ENCODE measurements at regions not wholly inside any gene's neighbourhood (a gene's known extent, or its start where the extent isn't known, plus 50 kb on each side); places are given as distances from the start of the nearest gene placed in this dataset.

DNA sequence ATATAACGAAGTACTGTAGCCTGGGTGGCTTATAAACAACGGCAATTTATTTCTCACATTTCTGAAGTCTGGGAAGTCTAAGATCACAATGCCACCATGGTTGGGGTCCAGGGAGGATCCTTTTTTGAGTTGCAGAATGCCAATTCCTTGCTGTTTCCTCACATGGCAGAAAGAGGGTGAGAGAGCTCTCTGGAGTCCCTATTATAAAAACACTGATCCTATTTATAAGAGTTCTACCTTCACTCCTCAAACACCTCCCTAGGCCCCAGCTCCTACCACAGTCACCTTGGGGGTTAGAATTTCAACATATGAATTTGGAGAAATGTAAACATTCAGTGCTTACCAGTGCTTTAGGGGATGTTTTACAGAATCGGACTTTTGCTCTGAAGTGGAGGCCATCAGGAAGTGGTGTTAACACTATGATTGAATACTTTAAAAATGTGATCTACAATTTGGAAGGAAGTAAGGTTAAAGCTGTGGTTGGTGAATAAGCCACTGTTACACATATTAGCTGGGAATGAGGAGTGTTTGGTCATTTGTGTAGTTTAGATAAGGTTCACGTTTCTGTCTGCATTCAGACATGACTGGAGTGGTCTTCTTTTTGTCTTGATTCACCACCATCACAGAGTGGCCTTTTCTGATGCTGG is 79.9 kb upstream of the SPTLC3 start:
- Histone ChIP-seq H3K9me3 (no peaks in the 10 kb centered on the region), H3K36me3 (no peaks in the 10 kb centered on the region), H3K4me3 (no peak overlapping the region), H3K27me3 (no peaks in the 10 kb centered on the region), H3K4me1 (no peaks in the 10 kb centered on the region), H3K27ac (no peak overlapping the region)
- TF ChIP-seq POLR2AphosphoS5 (IDR thresholded peaks at IDR 0.05; ENCODE audit: insufficient read depth in 1 of 2, low read depth in 1 of 2) (no peak), POLR2A (IDR thresholded peaks at IDR 0.05) (no peak)
- TF ChIP-seq, protein P1, sequence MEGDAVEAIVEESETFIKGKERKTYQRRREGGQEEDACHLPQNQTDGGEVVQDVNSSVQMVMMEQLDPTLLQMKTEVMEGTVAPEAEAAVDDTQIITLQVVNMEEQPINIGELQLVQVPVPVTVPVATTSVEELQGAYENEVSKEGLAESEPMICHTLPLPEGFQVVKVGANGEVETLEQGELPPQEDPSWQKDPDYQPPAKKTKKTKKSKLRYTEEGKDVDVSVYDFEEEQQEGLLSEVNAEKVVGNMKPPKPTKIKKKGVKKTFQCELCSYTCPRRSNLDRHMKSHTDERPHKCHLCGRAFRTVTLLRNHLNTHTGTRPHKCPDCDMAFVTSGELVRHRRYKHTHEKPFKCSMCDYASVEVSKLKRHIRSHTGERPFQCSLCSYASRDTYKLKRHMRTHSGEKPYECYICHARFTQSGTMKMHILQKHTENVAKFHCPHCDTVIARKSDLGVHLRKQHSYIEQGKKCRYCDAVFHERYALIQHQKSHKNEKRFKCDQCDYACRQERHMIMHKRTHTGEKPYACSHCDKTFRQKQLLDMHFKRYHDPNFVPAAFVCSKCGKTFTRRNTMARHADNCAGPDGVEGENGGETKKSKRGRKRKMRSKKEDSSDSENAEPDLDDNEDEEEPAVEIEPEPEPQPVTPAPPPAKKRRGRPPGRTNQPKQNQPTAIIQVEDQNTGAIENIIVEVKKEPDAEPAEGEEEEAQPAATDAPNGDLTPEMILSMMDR (IDR thresholded peaks at IDR 0.05): no peak
- intact Hi-C loops (cut with DNase I): no loop called here
- no peak for DNase-seq (ENCODE audit: extremely low spot score in 2 of 2)

DNA sequence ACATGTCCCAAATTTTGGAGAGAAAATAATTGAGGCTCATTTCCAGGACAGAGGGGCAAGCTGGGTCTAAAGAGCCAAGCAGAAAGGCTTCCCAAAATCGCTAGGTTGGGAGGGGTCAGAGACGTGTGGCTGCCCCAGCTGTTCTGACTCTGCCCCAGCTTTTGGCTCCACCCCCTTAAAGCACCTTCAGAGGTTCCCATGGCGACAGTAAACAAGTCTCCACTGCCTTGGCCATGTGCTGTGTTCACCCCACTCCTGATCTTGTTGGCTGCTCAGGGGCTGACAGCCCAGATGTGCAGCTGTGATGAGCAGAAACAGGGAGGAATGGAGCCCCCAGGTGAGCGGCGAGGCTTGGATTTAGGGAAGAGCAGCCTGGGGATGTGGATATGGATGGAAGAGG is 72.8 kb upstream of the SPTLC3 start:
- Histone ChIP-seq H3K9me3 (no peaks in the 10 kb centered on the region), H3K36me3 (no peaks in the 10 kb centered on the region), H3K27me3 (no peaks in the 10 kb centered on the region), H3K4me1 (no peaks in the 10 kb centered on the region), H3K4me3 (no peak overlapping the region), H3K27ac (no peak overlapping the region)
- TF ChIP-seq, protein P1 (IDR thresholded peaks at IDR 0.05): no peak
- TF ChIP-seq POLR2AphosphoS5 (IDR thresholded peaks at IDR 0.05; ENCODE audit: insufficient read depth in 1 of 2, low read depth in 1 of 2) (no peak), POLR2A (IDR thresholded peaks at IDR 0.05) (no peak)
- intact Hi-C loops (cut with DNase I): no loop called here
- no peak for DNase-seq (ENCODE audit: extremely low spot score in 2 of 2)

DNA sequence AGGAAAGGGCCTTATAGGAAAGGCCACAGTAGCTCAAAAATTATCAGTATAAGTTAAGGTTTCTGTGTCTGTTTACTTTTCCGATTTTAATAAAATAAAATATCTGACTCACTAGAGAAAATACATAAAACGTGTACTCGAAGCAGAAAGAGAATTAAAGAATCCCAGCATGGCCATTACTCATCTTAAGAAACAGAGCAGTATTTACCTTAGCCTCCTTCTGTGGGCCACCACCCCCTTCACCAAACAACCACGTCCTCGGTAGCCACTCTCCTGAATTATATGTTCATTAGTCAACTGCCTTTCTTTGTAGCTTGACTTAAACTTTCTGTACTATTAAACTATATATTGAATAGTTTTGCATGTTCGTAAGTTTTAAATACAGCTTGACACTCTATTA is 72.2 kb upstream of the SPTLC3 start:
- TF ChIP-seq POLR2A (IDR thresholded peaks at IDR 0.05): no peak
- TF ChIP-seq POLR2AphosphoS5 (IDR thresholded peaks at IDR 0.05; ENCODE audit: insufficient read depth in 1 of 2, low read depth in 1 of 2): no peak
- TF ChIP-seq, protein P1 (IDR thresholded peaks at IDR 0.05): no peak
- Histone ChIP-seq H3K9me3 (no peaks in the 10 kb centered on the region), H3K27me3 (no peaks in the 10 kb centered on the region)

DNA sequence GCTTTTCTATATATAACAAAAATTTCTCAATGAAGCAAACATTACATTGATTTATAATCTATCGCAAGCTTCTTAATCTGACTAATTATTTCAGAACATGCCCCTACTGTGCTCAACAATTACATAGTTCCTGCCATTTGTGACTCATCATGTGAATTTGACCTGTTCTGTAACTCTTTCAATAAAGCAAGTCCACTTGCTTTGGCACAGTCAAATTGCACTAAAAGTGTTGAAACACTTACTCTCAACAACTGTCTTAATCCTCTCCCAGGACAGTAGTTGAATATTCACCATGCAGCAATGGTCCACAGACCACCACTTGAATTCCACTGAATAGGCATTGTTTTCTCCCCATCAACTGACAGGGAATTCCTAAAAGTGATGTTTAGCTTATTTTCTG is 67.7 kb upstream of the SPTLC3 start:
- no peaks in the 10 kb centered on the region for H3K36me3 ChIP-seq
- no peak overlapping the region for H3K4me3 ChIP-seq
- TF ChIP-seq, protein P1 (IDR thresholded peaks at IDR 0.05): no peak
- no peaks in the 10 kb centered on the region for H3K9me3 ChIP-seq
- no peaks in the 10 kb centered on the region for H3K27me3 ChIP-seq
- no peak for DNase-seq (ENCODE audit: extremely low spot score in 2 of 2)
- intact Hi-C loops (cut with DNase I): no loop called here
- no peaks in the 10 kb centered on the region for H3K4me1 ChIP-seq
- no peak overlapping the region for H3K27ac ChIP-seq

More for the DNA sequence above, 72.2 kb upstream of the SPTLC3 start:
- Histone ChIP-seq H3K36me3 (no peaks in the 10 kb centered on the region), H3K4me3 (no peak overlapping the region), H3K27ac (no peak overlapping the region), H3K4me1 (no peaks in the 10 kb centered on the region)
- no peak for DNase-seq (ENCODE audit: extremely low spot score in 2 of 2)
- intact Hi-C loops (cut with DNase I): no loop called here

DNA sequence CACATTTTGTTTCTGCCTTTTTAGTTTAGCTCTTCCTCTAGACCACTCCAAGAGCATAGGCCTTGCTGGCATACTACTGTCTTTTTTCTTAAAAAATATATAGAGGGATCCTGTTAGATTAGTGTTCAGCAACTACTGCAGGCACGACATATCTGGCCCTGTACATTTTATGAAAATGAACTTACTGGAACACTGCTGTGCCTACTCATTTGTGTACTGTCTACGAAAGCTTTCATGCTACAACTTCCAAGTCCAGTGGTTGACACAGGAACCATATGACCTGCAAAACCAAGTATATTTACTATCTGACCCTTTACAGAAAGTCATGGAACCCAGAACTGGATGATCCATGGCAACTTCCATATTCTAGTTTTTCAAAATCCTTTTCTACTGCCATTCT is 66.6 kb upstream of the SPTLC3 start:
- Histone ChIP-seq H3K9me3 (no peaks in the 10 kb centered on the region), H3K36me3 (no peaks in the 10 kb centered on the region), H3K27me3 (no peaks in the 10 kb centered on the region), H3K27ac (no peak overlapping the region), H3K4me1 (no peaks in the 10 kb centered on the region), H3K4me3 (no peak overlapping the region)
- no peak for DNase-seq (ENCODE audit: extremely low spot score in 2 of 2)
- intact Hi-C loops (cut with DNase I): no loop called here
- TF ChIP-seq POLR2AphosphoS5 (IDR thresholded peaks at IDR 0.05; ENCODE audit: insufficient read depth in 1 of 2, low read depth in 1 of 2) (no peak), POLR2A (IDR thresholded peaks at IDR 0.05) (no peak)
- TF ChIP-seq, protein P1 (IDR thresholded peaks at IDR 0.05): no peak

Measured in vagina (tissue), 2 donors.